HEK293 (cell line): ENCODE measurements at regions not wholly inside any gene's neighbourhood (a gene's known extent, or its start where the extent isn't known, plus 50 kb on each side); places are given as distances from the start of the nearest gene placed in this dataset.

Experiments used
- WT1 ChIP-seq: fragments of 450-650 bp; formaldehyde crosslinking; IDR thresholded peaks from 2 replicates; pipeline ENCODE4 v1.5.1; 2016; ENCODE audit warnings: missing biosample characterization, missing genetic modification characterization
- ZBTB17 ChIP-seq: fragments of 450-650 bp; formaldehyde crosslinking; IDR thresholded peaks from 2 replicates; pipeline ENCODE4 v1.5.1; 2016; ENCODE audit warnings: missing biosample characterization, missing genetic modification characterization
- ZNF140 ChIP-seq: fragments of 450-650 bp; formaldehyde crosslinking; IDR thresholded peaks from 2 replicates; pipeline ENCODE4 v1.5.1; 2016; ENCODE audit warnings: missing biosample characterization, missing genetic modification characterization
- ZNF274 ChIP-seq, 2 experiments: fragments of 200-500 bp in 1 of 2; fragments of 450-650 bp in 1 of 2; sonication (Bioruptor generic) in 1 of 2; formaldehyde crosslinking in 1 of 2; IDR thresholded peaks; 2 replicates each; pipeline versions ENCODE4 v1.5.1 to v1.6.1; 2014 to 2016; ENCODE audit warnings: borderline replicate concordance in 1 of 2, inconsistent platforms in 1 of 2, low read length in 1 of 2, missing biosample characterization in 1 of 2, missing genetic modification characterization in 1 of 2
- TF ChIP-seq, protein P1 (sequence below): fragments of 450-650 bp; formaldehyde crosslinking; IDR thresholded peaks from 2 replicates; pipeline ENCODE4 v1.5.1; 2016; ENCODE audit warnings: missing biosample characterization, missing genetic modification characterization

DNA sequence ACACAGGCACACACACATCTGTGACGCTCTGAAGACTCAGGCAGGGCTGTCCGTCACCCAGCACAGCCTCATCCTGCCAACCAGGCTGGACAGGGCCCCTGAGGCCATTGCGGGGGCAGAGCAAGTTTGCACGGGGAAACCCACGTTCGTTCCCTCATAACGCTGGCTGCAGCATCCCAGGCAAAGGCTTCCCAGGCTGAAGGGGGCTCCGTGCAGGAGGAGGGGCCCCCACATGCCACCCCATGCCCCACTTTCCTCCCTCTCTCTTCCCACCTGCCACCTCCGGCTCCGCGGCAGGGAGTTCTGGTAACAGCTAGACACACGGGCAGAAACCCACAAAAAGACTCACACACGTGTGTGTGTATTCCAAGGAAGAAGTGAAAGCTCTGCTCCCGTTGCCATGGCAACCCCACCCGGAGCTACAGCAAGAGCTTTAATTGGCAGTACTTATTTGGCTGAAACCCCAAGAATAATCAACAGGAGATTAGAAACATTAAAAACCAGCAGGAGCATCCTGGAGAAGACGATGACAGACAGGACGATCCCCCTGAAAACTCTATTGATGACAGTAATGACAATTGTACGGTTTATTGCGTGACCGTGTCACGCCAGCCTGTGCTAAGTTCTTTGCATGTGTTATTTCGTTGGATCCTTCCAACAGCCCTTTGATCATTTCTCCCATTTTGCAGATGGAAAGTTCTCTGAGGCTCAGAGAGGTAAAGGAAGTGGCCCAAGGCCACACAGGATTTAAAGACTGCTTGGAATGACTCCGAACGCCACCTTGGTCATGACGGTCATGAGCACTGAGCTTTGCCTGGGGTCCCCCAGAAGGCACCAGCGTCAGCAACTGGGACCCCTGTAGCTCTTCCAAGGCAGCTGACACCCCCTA, 247.1 kb downstream of the NPHP4 start:
- no peak for TF ChIP-seq ZNF140 (tag by site-specific recombination)
- no peak for TF ChIP-seq WT1 (tag by site-specific recombination)
- TF ChIP-seq, protein P1, sequence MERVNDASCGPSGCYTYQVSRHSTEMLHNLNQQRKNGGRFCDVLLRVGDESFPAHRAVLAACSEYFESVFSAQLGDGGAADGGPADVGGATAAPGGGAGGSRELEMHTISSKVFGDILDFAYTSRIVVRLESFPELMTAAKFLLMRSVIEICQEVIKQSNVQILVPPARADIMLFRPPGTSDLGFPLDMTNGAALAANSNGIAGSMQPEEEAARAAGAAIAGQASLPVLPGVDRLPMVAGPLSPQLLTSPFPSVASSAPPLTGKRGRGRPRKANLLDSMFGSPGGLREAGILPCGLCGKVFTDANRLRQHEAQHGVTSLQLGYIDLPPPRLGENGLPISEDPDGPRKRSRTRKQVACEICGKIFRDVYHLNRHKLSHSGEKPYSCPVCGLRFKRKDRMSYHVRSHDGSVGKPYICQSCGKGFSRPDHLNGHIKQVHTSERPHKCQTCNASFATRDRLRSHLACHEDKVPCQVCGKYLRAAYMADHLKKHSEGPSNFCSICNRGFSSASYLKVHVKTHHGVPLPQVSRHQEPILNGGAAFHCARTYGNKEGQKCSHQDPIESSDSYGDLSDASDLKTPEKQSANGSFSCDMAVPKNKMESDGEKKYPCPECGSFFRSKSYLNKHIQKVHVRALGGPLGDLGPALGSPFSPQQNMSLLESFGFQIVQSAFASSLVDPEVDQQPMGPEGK = no peak
- TF ChIP-seq ZNF274 (IDR thresholded peaks at IDR 0.05; ENCODE audit: low read length) = no peak
- TF ChIP-seq ZNF274 (tag by site-specific recombination; IDR thresholded peaks at IDR 0.05; ENCODE audit: borderline replicate concordance) = no peak
- TF ChIP-seq ZBTB17 (tag by site-specific recombination) = no peak
